OCI-LY3 (cell line): ENCODE measurements at regions not wholly inside any gene's neighbourhood (a gene's known extent, or its start where the extent isn't known, plus 50 kb on each side); places are given as distances from the start of the nearest gene placed in this dataset.
A peak's percentile ranks its signal among the peaks of the same experiment; 100 is the strongest.

Experiments
- H2AFZ ChIP-seq: fragments of 200-600, 300-600 bp; shearing (Covaris generic); 2 replicates; pipeline ENCODE4 v1.6.0; 2014; ENCODE audit warnings: antibody characterized with exemption, low read depth, low read length
- H3K27ac ChIP-seq: fragments of 200-600, 300-600 bp; sonication (generic); 2 replicates; pipeline ENCODE4 v1.5.1; 2014; ENCODE audit warnings: mild to moderate bottlenecking, low read length, moderate library complexity, mixed read lengths
- H3K27me3 ChIP-seq: fragments of 200-600, 300-600 bp; sonication (generic); 2 replicates; pipeline ENCODE4 v1.6.1; 2014; ENCODE audit warnings: low read depth, low read length, mixed read lengths
- H3K36me3 ChIP-seq: fragments of 200-600, 300-600 bp; sonication (generic); replicated peaks from 2 replicates; pipeline ENCODE3; 2014; ENCODE audit warnings: low read depth, low read length, mixed read lengths
- H3K4me1 ChIP-seq: fragments of 300-600, 200-600 bp; sonication (generic); 2 replicates; pipeline ENCODE4 v1.6.1; 2014; ENCODE audit warnings: low read length, mixed read lengths
- H3K4me2 ChIP-seq: fragments of 200-600, 300-600 bp; sonication (generic); 2 replicates; pipeline ENCODE4 v1.6.1; 2014; ENCODE audit warnings: low read length, mixed read lengths
- H3K4me3 ChIP-seq: fragments of 300-600, 200-600 bp; sonication (generic); 2 replicates; pipeline ENCODE4 v1.5.1; 2014; ENCODE audit warnings: antibody characterized with exemption, mild to moderate bottlenecking, low read length, moderate library complexity
- H3K79me2 ChIP-seq: fragments of 300-600, 200-600 bp; shearing (Covaris generic); 2 replicates; pipeline ENCODE4 v1.6.1; 2014; ENCODE audit warnings: mild to moderate bottlenecking, low read length, mixed read lengths
- H3K9ac ChIP-seq: fragments of 300-600, 200-600 bp; shearing (Covaris generic); 2 replicates; pipeline ENCODE4 v1.6.0; 2014; ENCODE audit warnings: mild to moderate bottlenecking, low read length, moderate library complexity
- H3K9me3 ChIP-seq: fragments of 200-600, 300-600 bp; shearing (Covaris generic); 2 replicates; pipeline ENCODE4 v1.6.1; 2014; ENCODE audit warnings: low read length, mixed read lengths; ENCODE audit not compliant: insufficient read depth
- H4K20me1 ChIP-seq: fragments of 200-600, 300-600 bp; sonication (generic); 2 replicates; pipeline ENCODE4 v1.6.1; 2016; ENCODE audit warnings: low read length, mixed read lengths; ENCODE audit not compliant: insufficient read depth
- CTCF ChIP-seq: fragments of 200-600, 300-600 bp; sonication (generic); IDR thresholded peaks from 2 replicates; pipeline ENCODE4 v1.5.1; 2014; ENCODE audit warnings: antibody characterized with exemption, low read length, low read depth
- EZH2phosphoT487 ChIP-seq: fragments of 200-600 bp; shearing (Covaris generic); IDR thresholded peaks from 2 replicates; pipeline ENCODE4 v1.6.1; 2018; ENCODE audit warnings: antibody characterized with exemption, mixed run types, low read depth

GRCh38 chr6:101226677-101227135, 166.8 kb upstream of the GRIK2 start:
- TF ChIP-seq CTCF (peak; percentile 42), EZH2phosphoT487 (no peak)
- H3K9ac ChIP-seq, result no peak overlapping the region

GRCh38 chr6:101230866-101231265, 162.6 kb upstream of the GRIK2 start:
- no peaks in the 10 kb centered on the region for H3K9me3 ChIP-seq
- no peak for TF ChIP-seq EZH2phosphoT487
- no peak for TF ChIP-seq CTCF
- no peak overlapping the region for H3K4me2 ChIP-seq
- H3K27me3 ChIP-seq, result no peaks in the 10 kb centered on the region
- H3K4me3 ChIP-seq, result no peak overlapping the region
- no peak overlapping the region for H3K9ac ChIP-seq
- no peak overlapping the region for H3K27ac ChIP-seq
- H3K79me2 ChIP-seq, result no peaks in the 10 kb centered on the region
- H3K4me1 ChIP-seq, result no peaks in the 10 kb centered on the region
- no peak overlapping the region for H2AFZ ChIP-seq
- H3K36me3 ChIP-seq, result no peaks in the 10 kb centered on the region
- H4K20me1 ChIP-seq, result no peaks in the 10 kb centered on the region

More at GRCh38 chr6:101226677-101227135, 166.8 kb upstream of the GRIK2 start:
- Histone ChIP-seq H3K4me1 (no peaks in the 10 kb centered on the region), H4K20me1 (no peaks in the 10 kb centered on the region), H3K9me3 (no peaks in the 10 kb centered on the region), H3K36me3 (no peaks in the 10 kb centered on the region), H3K79me2 (no peaks in the 10 kb centered on the region), H3K27me3 (no peaks in the 10 kb centered on the region), H3K4me3 (no peak overlapping the region), H2AFZ (no peak overlapping the region), H3K27ac (no peak overlapping the region), H3K4me2 (no peak overlapping the region)

GRCh38 chr6:101231606-101232235, 161.8 kb upstream of the GRIK2 start:
- Histone ChIP-seq H3K4me2 (no peak overlapping the region), H3K9ac (no peak overlapping the region), H3K79me2 (no peaks in the 10 kb centered on the region), H3K27me3 (no peaks in the 10 kb centered on the region), H3K4me1 (no peaks in the 10 kb centered on the region), H3K36me3 (no peaks in the 10 kb centered on the region), H4K20me1 (no peaks in the 10 kb centered on the region), H3K27ac (no peak overlapping the region), H2AFZ (no peak overlapping the region), H3K9me3 (no peaks in the 10 kb centered on the region), H3K4me3 (no peak overlapping the region)
- TF ChIP-seq EZH2phosphoT487, result no peak
- no peak for TF ChIP-seq CTCF

- no peaks in the 10 kb centered on the region for H3K9me3 ChIP-seq
- H3K4me2 ChIP-seq, result no peak overlapping the region
- no peak overlapping the region for H3K9ac ChIP-seq
- no peaks in the 10 kb centered on the region for H3K27me3 ChIP-seq
- H3K36me3 ChIP-seq, result no peaks in the 10 kb centered on the region
- no peak overlapping the region for H2AFZ ChIP-seq
- no peaks in the 10 kb centered on the region for H3K4me1 ChIP-seq
- H3K4me3 ChIP-seq, result no peak overlapping the region
- H3K27ac ChIP-seq, result no peak overlapping the region
- no peak for TF ChIP-seq CTCF
- TF ChIP-seq EZH2phosphoT487, result no peak
- no peaks in the 10 kb centered on the region for H3K79me2 ChIP-seq
- H4K20me1 ChIP-seq, result no peaks in the 10 kb centered on the region
Observed at GRCh38 chr6:101232961-101233360, 160.5 kb upstream of the GRIK2 start.
